ENCODE measurements at regions not wholly inside any gene's neighbourhood (a gene's known extent, or its start where the extent isn't known, plus 50 kb on each side); places are given as distances from the start of the nearest gene placed in this dataset.

- TF ChIP-seq TSHZ2 (CRISPR knock-in tag; IDR thresholded peaks at IDR 0.05) (no peak), POU6F1 (CRISPR knock-in tag; IDR thresholded peaks at IDR 0.05; ENCODE audit: borderline replicate concordance, low read depth) (no peak), CSDC2 (CRISPR knock-in tag; IDR thresholded peaks at IDR 0.05) (no peak)
Measured at GRCh38 chr2:2935445-2936149, 442.0 kb downstream of the EIPR1 start (continued).

- no peak for ATAC-seq
- TF ChIP-seq BACH2 (CRISPR knock-in tag; IDR thresholded peaks at IDR 0.05; ENCODE audit: borderline replicate concordance) (no peak), TCF4 (CRISPR knock-in tag; IDR thresholded peaks at IDR 0.05; ENCODE audit: borderline replicate concordance) (no peak), OSR1 (CRISPR knock-in tag; IDR thresholded peaks at IDR 0.05) (no peak), ZNF565 (CRISPR knock-in tag; conservative IDR thresholded peaks at IDR 0.05; ENCODE audit: low read depth) (no peak), CSDC2 (CRISPR knock-in tag; IDR thresholded peaks at IDR 0.05) (no peak), TSHZ2 (CRISPR knock-in tag; IDR thresholded peaks at IDR 0.05) (no peak), ZFP3 (CRISPR knock-in tag; IDR thresholded peaks at IDR 0.05) (no peak), ZFP30 (CRISPR knock-in tag; IDR thresholded peaks at IDR 0.05) (no peak), SNAI2 (CRISPR knock-in tag; IDR thresholded peaks at IDR 0.05) (no peak)
Measured at GRCh38 chr2:2933426-2933825, 444.2 kb downstream of the EIPR1 start.

- ATAC-seq, result no peak
- TF ChIP-seq ZNF565 (CRISPR knock-in tag; conservative IDR thresholded peaks at IDR 0.05; ENCODE audit: low read depth), result no peak
- TF ChIP-seq ZC3H10 (CRISPR knock-in tag; IDR thresholded peaks at IDR 0.05), result no peak
- no peak for TF ChIP-seq PATZ1 (CRISPR knock-in tag; IDR thresholded peaks at IDR 0.05; ENCODE audit: borderline replicate concordance)
- TF ChIP-seq BACH2 (CRISPR knock-in tag; IDR thresholded peaks at IDR 0.05; ENCODE audit: borderline replicate concordance), result no peak
Measured at GRCh38 chr2:2932692-2933305, 444.8 kb downstream of the EIPR1 start.

- ATAC-seq, result no peak
- TF ChIP-seq ZNF70 (CRISPR knock-in tag; IDR thresholded peaks at IDR 0.05) (no peak), GLIS3 (CRISPR knock-in tag; IDR thresholded peaks at IDR 0.05) (no peak), PPARA (CRISPR knock-in tag; IDR thresholded peaks at IDR 0.05; ENCODE audit: borderline replicate concordance) (no peak), CSRNP3 (CRISPR knock-in tag; IDR thresholded peaks at IDR 0.05) (no peak), ESRRG (CRISPR knock-in tag; IDR thresholded peaks at IDR 0.05) (no peak), CREB5 (CRISPR knock-in tag; IDR thresholded peaks at IDR 0.05; ENCODE audit: low read depth) (no peak), TOX (CRISPR knock-in tag; IDR thresholded peaks at IDR 0.05; ENCODE audit: borderline replicate concordance) (no peak), TSHZ2 (CRISPR knock-in tag; IDR thresholded peaks at IDR 0.05) (no peak)
Measured at GRCh38 chr2:2932189-2932588, 445.4 kb downstream of the EIPR1 start.

All from SK-N-SH treated with all-trans-retinoic acid at 6 μM for 48 hours (cell line).